Thyroid gland (tissue), 4 donors: ENCODE measurements at regions not wholly inside any gene's neighbourhood (a gene's known extent, or its start where the extent isn't known, plus 50 kb on each side); places are given as distances from the start of the nearest gene placed in this dataset.

Experiments
- DNase-seq, 2 donors: peaks; one replicate each; pipeline ENCODE4 v3.0.0-alpha.2; 2019
- H3K27ac ChIP-seq, 3 donors: fragments of 200-600 bp; sonication (generic); 1 replicate in 2 of 3; 2 replicates in 1 of 3; pipeline ENCODE4 v1.5.1; 2016 to 2019; ENCODE audit warnings: mild to moderate bottlenecking in 1 of 3, moderate library complexity in 1 of 3
- H3K27me3 ChIP-seq: fragments of 200-600 bp; sonication (generic); one replicate; pipeline ENCODE4 v1.5.1; 2019
- H3K36me3 ChIP-seq, 2 donors: fragments of 200-600 bp; sonication (generic); one replicate each; pipeline ENCODE4 v1.5.1; 2016 to 2019
- H3K4me1 ChIP-seq, 2 donors: fragments of 200-600 bp; sonication (generic); one replicate each; pipeline ENCODE4 v1.5.1; 2017 to 2019
- H3K4me3 ChIP-seq, 3 donors: fragments of 200-600 bp; sonication (generic); replicated peaks in 1 of 3; 1 replicate in 2 of 3; 2 replicates in 1 of 3; pipeline ENCODE4 v1.5.1; 2016; ENCODE audit warnings: mild to moderate bottlenecking in 1 of 3
- H3K9me3 ChIP-seq: fragments of 200-600 bp; sonication (generic); one replicate; pipeline ENCODE4 v1.5.1; 2017
- CTCF ChIP-seq, 6 experiments: fragments of 200-600 bp in 3 of 6; fragments of 450-650 bp in 3 of 6; sonication (generic) in 3 of 6; IDR thresholded peaks; one replicate each; pipeline ENCODE4 v1.5.1; 2016 to 2019; ENCODE audit warnings: antibody characterized with exemption in 6 of 6, mild to moderate bottlenecking in 2 of 6, inconsistent platforms in 1 of 6, moderate library complexity in 1 of 6
- POLR2A ChIP-seq, 2 donors: fragments of 450-650 bp; IDR thresholded peaks; one replicate each; pipeline ENCODE4 v1.6.1; 2017; ENCODE audit warnings: antibody characterized with exemption in 2 of 2, mild to moderate bottlenecking in 2 of 2, moderate library complexity in 1 of 2
- WGBS, 2 donors: methylation state at CpG; one replicate each; pipeline ENCODE4 v1.1.5; 2017; 5-methylcytosine and 5-hydroxymethylcytosine counted together
- intact Hi-C: fragments of 100-400 bp; cut with DNase I; formaldehyde crosslinking; loops from one replicate; pipeline ENCODE4 v1.15.1; 2023

GRCh38 chr2:81077396-81077795 is 772.8 kb upstream of the LRRTM1 start:
- Histone ChIP-seq H3K27me3 (no peaks in the 10 kb centered on the region), H3K4me3 (no peak overlapping the region), H3K27ac (no peak overlapping the region), H3K9me3 (no peaks in the 10 kb centered on the region), H3K4me1 (no peaks in the 10 kb centered on the region), H3K36me3 (no peaks in the 10 kb centered on the region)
- DNase-seq, result no peak
- intact Hi-C loops, result no loop called here
- no peak for TF ChIP-seq CTCF (IDR thresholded peaks at IDR 0.05)
- no peak for TF ChIP-seq POLR2A (IDR thresholded peaks at IDR 0.05)
- 64 to 68% methylated on average over 5 of the region's 5 CpGs for WGBS, 2 donors

- intact Hi-C loops, result no loop called here
Measured at GRCh38 chr2:81073412-81073811, 768.9 kb upstream of the LRRTM1 start.

GRCh38 chr2:81068144-81068543 is 763.6 kb upstream of the LRRTM1 start:
- H3K27ac ChIP-seq, result no peak overlapping the region

More at GRCh38 chr2:81073412-81073811, 768.9 kb upstream of the LRRTM1 start:
- H3K27ac ChIP-seq, result no peak overlapping the region
- no peaks in the 10 kb centered on the region for H3K9me3 ChIP-seq
- WGBS, 2 donors, result 84 to 90% methylated on average over 1 of the region's 1 CpG
- no peaks in the 10 kb centered on the region for H3K4me1 ChIP-seq
- H3K36me3 ChIP-seq, result no peaks in the 10 kb centered on the region
- TF ChIP-seq CTCF (IDR thresholded peaks at IDR 0.05) (no peak), POLR2A (IDR thresholded peaks at IDR 0.05) (no peak)
- H3K27me3 ChIP-seq, result no peaks in the 10 kb centered on the region
- H3K4me3 ChIP-seq, result no peak overlapping the region
- no peak for DNase-seq

GRCh38 chr2:81061016-81061415 is 756.5 kb upstream of the LRRTM1 start:
- H3K36me3 ChIP-seq, result no peaks in the 10 kb centered on the region
- intact Hi-C loops, result no loop called here
- DNase-seq, result no peak
- TF ChIP-seq CTCF (IDR thresholded peaks at IDR 0.05) (no peak), POLR2A (IDR thresholded peaks at IDR 0.05) (no peak)
- no peak overlapping the region for H3K4me3 ChIP-seq
- H3K9me3 ChIP-seq, result no peaks in the 10 kb centered on the region
- no peaks in the 10 kb centered on the region for H3K27me3 ChIP-seq
- H3K4me1 ChIP-seq, result no peaks in the 10 kb centered on the region
- no peak overlapping the region for H3K27ac ChIP-seq
- WGBS, 2 donors, result 26 to 29% methylated on average over 2 of the region's 2 CpGs

More at GRCh38 chr2:81068144-81068543, 763.6 kb upstream of the LRRTM1 start:
- DNase-seq, result no peak
- Histone ChIP-seq H3K4me1 (no peaks in the 10 kb centered on the region), H3K36me3 (no peaks in the 10 kb centered on the region), H3K27me3 (no peaks in the 10 kb centered on the region), H3K4me3 (no peak overlapping the region), H3K9me3 (no peaks in the 10 kb centered on the region)
- WGBS, 2 donors, result 61 to 63% methylated on average over 1 of the region's 1 CpG
- no peak for TF ChIP-seq CTCF (IDR thresholded peaks at IDR 0.05)
- intact Hi-C loops, result no loop called here

GRCh38 chr2:81050580-81051095 is 746.1 kb upstream of the LRRTM1 start:
- H3K27me3 ChIP-seq, result no peaks in the 10 kb centered on the region
- H3K36me3 ChIP-seq, result no peaks in the 10 kb centered on the region
- no peak overlapping the region for H3K4me3 ChIP-seq
- no peaks in the 10 kb centered on the region for H3K9me3 ChIP-seq
- TF ChIP-seq CTCF (IDR thresholded peaks at IDR 0.05) (no peak), POLR2A (IDR thresholded peaks at IDR 0.05) (no peak)
- no peaks in the 10 kb centered on the region for H3K4me1 ChIP-seq
- H3K27ac ChIP-seq, result no peak overlapping the region
- DNase-seq, result no peak
- WGBS, 2 donors, result 60% methylated on average over 4 of the region's 4 CpGs
- intact Hi-C loops, result no loop called here
